ENCODE measurements at regions not wholly inside any gene's neighbourhood (a gene's known extent, or its start where the extent isn't known, plus 50 kb on each side); places are given as distances from the start of the nearest gene placed in this dataset.

DNA sequence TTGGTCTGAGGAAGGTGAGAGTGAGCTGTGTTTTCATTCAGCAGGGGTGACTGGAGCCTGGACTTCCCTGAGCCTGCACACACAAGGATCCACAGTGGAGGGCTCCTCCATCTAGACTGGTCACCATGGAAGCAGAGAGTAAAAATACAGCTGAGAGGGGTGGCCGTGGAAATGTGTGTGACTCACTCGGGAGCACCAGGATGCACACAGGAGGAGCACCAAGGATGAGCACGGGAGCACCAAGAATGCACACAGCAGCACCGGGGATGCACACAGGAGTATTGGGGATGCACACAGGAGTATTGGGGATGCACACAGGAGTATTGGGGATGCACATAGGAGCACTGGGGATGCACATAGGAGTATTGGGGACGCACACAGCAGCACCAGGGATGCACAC lies 365.2 kb upstream of the MYT1L start:
- intact Hi-C loops (cut with DNase I; ENCODE audit: low total_unique reads) (no loop called here), in situ Hi-C loops (cut with MboI; ENCODE audit: low sequenced_read_pairs in 4 of 4) (no loop called here)
- ATAC-seq (no peak), DNase-seq (no peak)
- no peak overlapping the region for H3K27ac ChIP-seq
- H3K36me3 ChIP-seq = no peaks in the 10 kb centered on the region
- TF ChIP-seq POLR2A (IDR thresholded peaks at IDR 0.05) (no peak), CTCF (IDR thresholded peaks at IDR 0.05 in 4 of 5, conservative IDR thresholded peaks at IDR 0.05 in 1 of 5) (no peak)
- no peak overlapping the region for H3K4me3 ChIP-seq
- H3K27me3 ChIP-seq = no peaks in the 10 kb centered on the region
- H3K4me1 ChIP-seq = no peaks in the 10 kb centered on the region
- H3K9me3 ChIP-seq = no peaks in the 10 kb centered on the region

GRCh38 chr2:2694746-2695145 lies 363.7 kb upstream of the MYT1L start:
- Histone ChIP-seq H3K36me3 (no peaks in the 10 kb centered on the region), H3K27ac (no peak overlapping the region), H3K4me1 (no peaks in the 10 kb centered on the region), H3K27me3 (no peaks in the 10 kb centered on the region), H3K4me3 (no peak overlapping the region), H3K9me3 (no peaks in the 10 kb centered on the region)
- DNase-seq (no peak), ATAC-seq (no peak)
- intact Hi-C loops (cut with DNase I; ENCODE audit: low total_unique reads) = no loop called here
- in situ Hi-C loops (cut with MboI; ENCODE audit: low sequenced_read_pairs in 4 of 4) = no loop called here
- TF ChIP-seq CTCF (IDR thresholded peaks at IDR 0.05 in 4 of 5, conservative IDR thresholded peaks at IDR 0.05 in 1 of 5) (no peak), POLR2A (IDR thresholded peaks at IDR 0.05) (no peak)

- Histone ChIP-seq H3K4me1 (no peaks in the 10 kb centered on the region), H3K27me3 (no peaks in the 10 kb centered on the region), H3K4me3 (no peak overlapping the region), H3K9me3 (no peaks in the 10 kb centered on the region), H3K27ac (no peak overlapping the region), H3K36me3 (no peaks in the 10 kb centered on the region)
- TF ChIP-seq CTCF (IDR thresholded peaks at IDR 0.05 in 4 of 5, conservative IDR thresholded peaks at IDR 0.05 in 1 of 5) (no peak), POLR2A (IDR thresholded peaks at IDR 0.05) (no peak)
- in situ Hi-C loops (cut with MboI; ENCODE audit: low sequenced_read_pairs in 4 of 4) (no loop called here), intact Hi-C loops (cut with DNase I; ENCODE audit: low total_unique reads) (no loop called here)
- DNase-seq (no peak), ATAC-seq (no peak)
Measured at GRCh38 chr2:2692599-2693389, 361.7 kb upstream of the MYT1L start.

DNA sequence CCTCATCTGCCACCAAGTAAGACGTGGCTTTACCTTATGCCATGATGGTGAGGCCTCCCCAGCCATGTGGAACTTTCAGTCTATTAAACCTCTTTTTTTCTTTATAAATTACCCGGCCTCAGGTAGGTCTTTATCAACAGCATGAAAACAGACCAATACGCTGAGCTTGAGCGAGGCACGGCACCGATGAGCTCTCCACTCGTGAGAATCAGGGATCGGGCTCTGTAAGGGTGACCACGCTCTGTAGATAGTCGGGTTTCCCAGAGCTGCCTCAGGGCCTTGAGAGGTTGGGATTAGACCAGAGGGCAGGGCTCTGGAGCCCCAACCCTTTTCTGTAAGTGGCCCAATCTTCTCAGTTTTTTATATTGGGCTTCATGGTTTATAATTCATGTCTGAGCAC lies 360.3 kb upstream of the MYT1L start:
- intact Hi-C loops (cut with DNase I; ENCODE audit: low total_unique reads) (no loop called here), in situ Hi-C loops (cut with MboI; ENCODE audit: low sequenced_read_pairs in 4 of 4) (no loop called here)
- TF ChIP-seq CTCF (IDR thresholded peaks at IDR 0.05 in 4 of 5, conservative IDR thresholded peaks at IDR 0.05 in 1 of 5) (no peak), POLR2A (IDR thresholded peaks at IDR 0.05) (no peak)
- Histone ChIP-seq H3K9me3 (no peaks in the 10 kb centered on the region), H3K36me3 (no peaks in the 10 kb centered on the region), H3K4me1 (no peaks in the 10 kb centered on the region), H3K4me3 (no peak overlapping the region), H3K27ac (no peak overlapping the region), H3K27me3 (no peaks in the 10 kb centered on the region)
- ATAC-seq (no peak), DNase-seq (no peak)

DNA sequence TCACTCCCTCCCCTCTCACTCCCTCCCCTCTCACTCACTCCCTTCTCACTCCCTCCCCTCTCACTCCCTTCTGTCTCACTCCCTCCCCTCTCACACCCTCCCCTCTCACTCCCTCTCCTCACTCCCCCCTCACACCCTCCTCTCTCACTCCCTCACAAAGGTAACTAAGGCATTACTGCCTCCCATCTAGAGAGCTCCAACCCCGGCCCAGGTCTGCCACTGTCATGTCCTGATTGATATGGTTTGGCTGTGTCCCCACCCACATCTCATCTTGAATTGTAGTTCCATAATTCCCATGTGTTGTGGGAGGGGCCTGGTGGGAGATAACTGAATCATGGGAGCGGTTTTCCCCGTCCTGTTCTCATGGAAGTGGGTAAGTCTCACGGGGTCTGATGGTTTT lies 359.9 kb upstream of the MYT1L start:
- in situ Hi-C loops (cut with MboI; ENCODE audit: low sequenced_read_pairs in 4 of 4) = no loop called here

More for the DNA sequence above, 359.9 kb upstream of the MYT1L start:
- Histone ChIP-seq H3K27ac (no peak overlapping the region), H3K36me3 (no peaks in the 10 kb centered on the region), H3K27me3 (no peaks in the 10 kb centered on the region), H3K4me3 (no peak overlapping the region), H3K4me1 (no peaks in the 10 kb centered on the region), H3K9me3 (no peaks in the 10 kb centered on the region)
- no peak for TF ChIP-seq CTCF (IDR thresholded peaks at IDR 0.05 in 4 of 5, conservative IDR thresholded peaks at IDR 0.05 in 1 of 5)
- no peak for TF ChIP-seq POLR2A (IDR thresholded peaks at IDR 0.05)
- DNase-seq (no peak), ATAC-seq (no peak)
- intact Hi-C loops (cut with DNase I; ENCODE audit: low total_unique reads) = no loop called here

Measured in gastrocnemius medialis (tissue), 4 donors.